ENCODE measurements at regions not wholly inside any gene's neighbourhood (a gene's known extent, or its start where the extent isn't known, plus 50 kb on each side); places are given as distances from the start of the nearest gene placed in this dataset.

DNA sequence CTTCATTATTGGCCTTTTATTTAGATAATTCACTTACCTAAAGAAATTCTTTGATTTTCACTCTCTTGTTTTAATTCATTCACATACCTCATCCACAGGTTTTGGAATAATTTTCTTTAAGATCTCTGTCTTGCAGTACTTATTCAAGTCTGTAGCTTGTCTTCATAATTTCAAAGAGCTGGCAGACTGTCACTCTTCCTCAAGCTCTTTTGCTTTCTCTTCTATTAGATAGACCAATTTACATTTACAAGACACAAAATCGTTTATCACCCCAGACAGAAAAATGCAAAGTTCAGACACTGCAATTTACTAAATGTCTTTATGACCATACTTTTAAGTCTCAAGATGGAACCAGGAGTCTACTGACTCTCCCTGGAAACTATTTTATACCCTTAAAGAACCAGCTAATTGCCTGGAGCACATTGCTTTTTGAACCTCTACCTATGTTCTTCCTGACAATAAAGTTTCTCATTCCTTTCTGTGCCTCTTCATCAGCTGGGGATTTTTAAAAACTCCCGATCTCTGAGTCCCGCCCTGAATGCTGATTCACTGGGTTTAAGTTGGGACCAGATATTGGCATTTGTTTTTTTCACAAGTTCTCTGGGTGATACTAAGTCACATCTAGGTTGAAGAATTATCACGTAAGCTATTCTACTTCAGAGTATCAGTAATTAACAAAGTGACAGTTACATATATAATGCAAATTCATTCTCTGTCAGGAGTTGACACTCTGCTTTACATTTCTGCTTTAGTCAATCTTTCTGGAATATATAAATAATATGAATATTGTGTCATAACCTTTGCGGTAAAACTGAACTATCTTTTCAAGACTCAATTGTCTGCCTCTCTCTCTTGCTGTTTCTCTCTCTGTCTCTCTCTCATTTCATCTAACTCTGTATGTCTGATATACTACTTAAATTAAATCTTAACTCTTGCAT, 196.4 kb downstream of the PCDH7 start:
- TF ChIP-seq, protein P1, sequence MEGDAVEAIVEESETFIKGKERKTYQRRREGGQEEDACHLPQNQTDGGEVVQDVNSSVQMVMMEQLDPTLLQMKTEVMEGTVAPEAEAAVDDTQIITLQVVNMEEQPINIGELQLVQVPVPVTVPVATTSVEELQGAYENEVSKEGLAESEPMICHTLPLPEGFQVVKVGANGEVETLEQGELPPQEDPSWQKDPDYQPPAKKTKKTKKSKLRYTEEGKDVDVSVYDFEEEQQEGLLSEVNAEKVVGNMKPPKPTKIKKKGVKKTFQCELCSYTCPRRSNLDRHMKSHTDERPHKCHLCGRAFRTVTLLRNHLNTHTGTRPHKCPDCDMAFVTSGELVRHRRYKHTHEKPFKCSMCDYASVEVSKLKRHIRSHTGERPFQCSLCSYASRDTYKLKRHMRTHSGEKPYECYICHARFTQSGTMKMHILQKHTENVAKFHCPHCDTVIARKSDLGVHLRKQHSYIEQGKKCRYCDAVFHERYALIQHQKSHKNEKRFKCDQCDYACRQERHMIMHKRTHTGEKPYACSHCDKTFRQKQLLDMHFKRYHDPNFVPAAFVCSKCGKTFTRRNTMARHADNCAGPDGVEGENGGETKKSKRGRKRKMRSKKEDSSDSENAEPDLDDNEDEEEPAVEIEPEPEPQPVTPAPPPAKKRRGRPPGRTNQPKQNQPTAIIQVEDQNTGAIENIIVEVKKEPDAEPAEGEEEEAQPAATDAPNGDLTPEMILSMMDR (IDR thresholded peaks at IDR 0.05; ENCODE audit: insufficient read depth, low read length, poor library complexity, severe bottlenecking) = no peak

GRCh38 chr4:30917946-30918345, 197.8 kb downstream of the PCDH7 start:
- TF ChIP-seq, protein P1 (IDR thresholded peaks at IDR 0.05; ENCODE audit: insufficient read depth, low read length, poor library complexity, severe bottlenecking) = no peak
- Histone ChIP-seq H3K27me3 (replicated peaks; ENCODE audit: control insufficient read depth, insufficient read depth, low read length) (no peaks in the 10 kb centered on the region), H3K36me3 (ENCODE audit: control insufficient read depth, insufficient read depth, low read length) (no peaks in the 10 kb centered on the region), H3K4me3 (replicated peaks; ENCODE audit: low read depth, low read length) (no peak overlapping the region)
- DNase-seq (ENCODE audit: extremely low read depth, insufficient read length) = no peak

More for the DNA sequence above, 196.4 kb downstream of the PCDH7 start:
- Histone ChIP-seq H3K4me3 (replicated peaks; ENCODE audit: low read depth, low read length) (no peak overlapping the region), H3K36me3 (ENCODE audit: control insufficient read depth, insufficient read depth, low read length) (no peaks in the 10 kb centered on the region), H3K27me3 (replicated peaks; ENCODE audit: control insufficient read depth, insufficient read depth, low read length) (no peaks in the 10 kb centered on the region)
- DNase-seq (ENCODE audit: extremely low read depth, insufficient read length) = no peak

DNA sequence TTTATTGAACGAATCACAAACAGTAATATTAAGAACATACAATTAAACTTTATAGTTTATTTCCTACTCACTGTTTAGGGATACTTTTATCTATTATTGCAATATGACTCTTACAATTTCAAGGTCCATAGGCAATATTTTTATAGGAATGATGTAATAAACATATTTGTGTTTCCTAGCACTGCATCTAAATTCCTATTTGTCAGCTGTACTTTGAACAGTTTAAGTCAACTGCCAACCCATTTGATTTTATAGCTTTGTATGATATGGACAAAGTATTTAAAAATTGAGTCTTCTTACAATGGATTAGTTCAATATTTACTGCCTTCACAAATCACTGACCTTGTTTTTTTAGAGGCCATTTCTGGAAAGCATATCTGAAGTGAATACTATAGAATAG, 199.3 kb downstream of the PCDH7 start:
- TF ChIP-seq, protein P1 (IDR thresholded peaks at IDR 0.05; ENCODE audit: insufficient read depth, low read length, poor library complexity, severe bottlenecking) = no peak
- H3K4me3 ChIP-seq (replicated peaks; ENCODE audit: low read depth, low read length) = no peak overlapping the region
- no peaks in the 10 kb centered on the region for H3K27me3 ChIP-seq (replicated peaks; ENCODE audit: control insufficient read depth, insufficient read depth, low read length)
- H3K36me3 ChIP-seq (ENCODE audit: control insufficient read depth, insufficient read depth, low read length) = no peaks in the 10 kb centered on the region
- DNase-seq (ENCODE audit: extremely low read depth, insufficient read length) = no peak

GRCh38 chr4:30920043-30920442, 199.9 kb downstream of the PCDH7 start:
- H3K4me3 ChIP-seq (replicated peaks; ENCODE audit: low read depth, low read length) = no peak overlapping the region

GRCh38 chr4:30922625-30923024, 202.5 kb downstream of the PCDH7 start:
- Histone ChIP-seq H3K4me3 (replicated peaks; ENCODE audit: low read depth, low read length) (no peak overlapping the region), H3K27me3 (replicated peaks; ENCODE audit: control insufficient read depth, insufficient read depth, low read length) (no peaks in the 10 kb centered on the region), H3K36me3 (ENCODE audit: control insufficient read depth, insufficient read depth, low read length) (no peaks in the 10 kb centered on the region)
- DNase-seq (ENCODE audit: extremely low read depth, insufficient read length) = no peak
- TF ChIP-seq, protein P1 (IDR thresholded peaks at IDR 0.05; ENCODE audit: insufficient read depth, low read length, poor library complexity, severe bottlenecking) = no peak

More at GRCh38 chr4:30920043-30920442, 199.9 kb downstream of the PCDH7 start:
- H3K27me3 ChIP-seq (replicated peaks; ENCODE audit: control insufficient read depth, insufficient read depth, low read length) = no peaks in the 10 kb centered on the region
- no peaks in the 10 kb centered on the region for H3K36me3 ChIP-seq (ENCODE audit: control insufficient read depth, insufficient read depth, low read length)
- DNase-seq (ENCODE audit: extremely low read depth, insufficient read length) = no peak
- TF ChIP-seq, protein P1 (IDR thresholded peaks at IDR 0.05; ENCODE audit: insufficient read depth, low read length, poor library complexity, severe bottlenecking) = no peak
